ENCODE measurements at regions not wholly inside any gene's neighbourhood (a gene's known extent, or its start where the extent isn't known, plus 50 kb on each side); places are given as distances from the start of the nearest gene placed in this dataset.

DNA sequence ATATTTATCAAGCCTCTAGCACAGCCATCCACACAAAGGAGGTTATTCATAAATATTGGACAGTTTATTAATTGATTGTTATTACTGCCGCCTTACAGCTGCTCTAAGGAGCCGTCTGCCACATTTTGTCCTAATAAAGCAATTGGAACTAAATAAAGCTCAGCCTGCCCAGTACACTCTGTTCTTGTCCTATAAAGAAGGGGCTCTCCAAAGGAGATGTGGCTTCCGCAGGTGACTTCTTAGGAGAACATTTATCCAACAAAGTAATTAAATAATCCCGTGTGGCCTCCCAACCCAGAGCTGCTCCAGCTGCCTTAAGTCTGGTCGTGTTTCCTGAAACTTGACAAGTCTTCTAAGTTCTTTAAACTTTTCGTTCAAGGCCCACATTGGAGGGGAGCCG is 497.7 kb downstream of the NPHP4 start:
- TF ChIP-seq JUND (IDR thresholded peaks at IDR 0.05; ENCODE audit: low read depth, low read length) (no peak), NFIC (IDR thresholded peaks at IDR 0.05; ENCODE audit: low read depth, low read length) (no peak), POLR2AphosphoS5 (IDR thresholded peaks at IDR 0.05; ENCODE audit: low read length) (no peak), YY1 (IDR thresholded peaks at IDR 0.05; ENCODE audit: low read depth, low read length) (no peak), POLR2A (IDR thresholded peaks at IDR 0.05; ENCODE audit: low read depth, low read length) (no peak), RCOR1 (conservative IDR thresholded peaks at IDR 0.05; ENCODE audit: low read depth, low read length) (no peak), ZNF24 (IDR thresholded peaks at IDR 0.05) (no peak)
- TF ChIP-seq, protein P1, sequence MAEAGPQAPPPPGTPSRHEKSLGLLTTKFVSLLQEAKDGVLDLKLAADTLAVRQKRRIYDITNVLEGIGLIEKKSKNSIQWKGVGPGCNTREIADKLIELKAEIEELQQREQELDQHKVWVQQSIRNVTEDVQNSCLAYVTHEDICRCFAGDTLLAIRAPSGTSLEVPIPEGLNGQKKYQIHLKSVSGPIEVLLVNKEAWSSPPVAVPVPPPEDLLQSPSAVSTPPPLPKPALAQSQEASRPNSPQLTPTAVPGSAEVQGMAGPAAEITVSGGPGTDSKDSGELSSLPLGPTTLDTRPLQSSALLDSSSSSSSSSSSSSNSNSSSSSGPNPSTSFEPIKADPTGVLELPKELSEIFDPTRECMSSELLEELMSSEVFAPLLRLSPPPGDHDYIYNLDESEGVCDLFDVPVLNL (IDR thresholded peaks at IDR 0.05; ENCODE audit: low read depth, low read length), result no peak
- TF ChIP-seq, protein P2, sequence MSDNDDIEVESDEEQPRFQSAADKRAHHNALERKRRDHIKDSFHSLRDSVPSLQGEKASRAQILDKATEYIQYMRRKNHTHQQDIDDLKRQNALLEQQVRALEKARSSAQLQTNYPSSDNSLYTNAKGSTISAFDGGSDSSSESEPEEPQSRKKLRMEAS (IDR thresholded peaks at IDR 0.05; ENCODE audit: low read depth, low read length), result no peak
- TF ChIP-seq, protein P3, sequence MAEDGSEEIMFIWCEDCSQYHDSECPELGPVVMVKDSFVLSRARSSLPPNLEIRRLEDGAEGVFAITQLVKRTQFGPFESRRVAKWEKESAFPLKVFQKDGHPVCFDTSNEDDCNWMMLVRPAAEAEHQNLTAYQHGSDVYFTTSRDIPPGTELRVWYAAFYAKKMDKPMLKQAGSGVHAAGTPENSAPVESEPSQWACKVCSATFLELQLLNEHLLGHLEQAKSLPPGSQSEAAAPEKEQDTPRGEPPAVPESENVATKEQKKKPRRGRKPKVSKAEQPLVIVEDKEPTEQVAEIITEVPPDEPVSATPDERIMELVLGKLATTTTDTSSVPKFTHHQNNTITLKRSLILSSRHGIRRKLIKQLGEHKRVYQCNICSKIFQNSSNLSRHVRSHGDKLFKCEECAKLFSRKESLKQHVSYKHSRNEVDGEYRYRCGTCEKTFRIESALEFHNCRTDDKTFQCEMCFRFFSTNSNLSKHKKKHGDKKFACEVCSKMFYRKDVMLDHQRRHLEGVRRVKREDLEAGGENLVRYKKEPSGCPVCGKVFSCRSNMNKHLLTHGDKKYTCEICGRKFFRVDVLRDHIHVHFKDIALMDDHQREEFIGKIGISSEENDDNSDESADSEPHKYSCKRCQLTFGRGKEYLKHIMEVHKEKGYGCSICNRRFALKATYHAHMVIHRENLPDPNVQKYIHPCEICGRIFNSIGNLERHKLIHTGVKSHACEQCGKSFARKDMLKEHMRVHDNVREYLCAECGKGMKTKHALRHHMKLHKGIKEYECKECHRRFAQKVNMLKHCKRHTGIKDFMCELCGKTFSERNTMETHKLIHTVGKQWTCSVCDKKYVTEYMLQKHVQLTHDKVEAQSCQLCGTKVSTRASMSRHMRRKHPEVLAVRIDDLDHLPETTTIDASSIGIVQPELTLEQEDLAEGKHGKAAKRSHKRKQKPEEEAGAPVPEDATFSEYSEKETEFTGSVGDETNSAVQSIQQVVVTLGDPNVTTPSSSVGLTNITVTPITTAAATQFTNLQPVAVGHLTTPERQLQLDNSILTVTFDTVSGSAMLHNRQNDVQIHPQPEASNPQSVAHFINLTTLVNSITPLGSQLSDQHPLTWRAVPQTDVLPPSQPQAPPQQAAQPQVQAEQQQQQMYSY (CRISPR knock-in tag; IDR thresholded peaks at IDR 0.05), result no peak
- TF ChIP-seq, protein P4, sequence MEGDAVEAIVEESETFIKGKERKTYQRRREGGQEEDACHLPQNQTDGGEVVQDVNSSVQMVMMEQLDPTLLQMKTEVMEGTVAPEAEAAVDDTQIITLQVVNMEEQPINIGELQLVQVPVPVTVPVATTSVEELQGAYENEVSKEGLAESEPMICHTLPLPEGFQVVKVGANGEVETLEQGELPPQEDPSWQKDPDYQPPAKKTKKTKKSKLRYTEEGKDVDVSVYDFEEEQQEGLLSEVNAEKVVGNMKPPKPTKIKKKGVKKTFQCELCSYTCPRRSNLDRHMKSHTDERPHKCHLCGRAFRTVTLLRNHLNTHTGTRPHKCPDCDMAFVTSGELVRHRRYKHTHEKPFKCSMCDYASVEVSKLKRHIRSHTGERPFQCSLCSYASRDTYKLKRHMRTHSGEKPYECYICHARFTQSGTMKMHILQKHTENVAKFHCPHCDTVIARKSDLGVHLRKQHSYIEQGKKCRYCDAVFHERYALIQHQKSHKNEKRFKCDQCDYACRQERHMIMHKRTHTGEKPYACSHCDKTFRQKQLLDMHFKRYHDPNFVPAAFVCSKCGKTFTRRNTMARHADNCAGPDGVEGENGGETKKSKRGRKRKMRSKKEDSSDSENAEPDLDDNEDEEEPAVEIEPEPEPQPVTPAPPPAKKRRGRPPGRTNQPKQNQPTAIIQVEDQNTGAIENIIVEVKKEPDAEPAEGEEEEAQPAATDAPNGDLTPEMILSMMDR (IDR thresholded peaks at IDR 0.05 in 2 of 3, conservative IDR thresholded peaks at IDR 0.05 in 1 of 3; ENCODE audit: control insufficient read depth in 2 of 3, extremely low read depth in 1 of 3, insufficient read depth in 1 of 3, low read depth in 3 of 3, low read length in 3 of 3), result no peak
- TF ChIP-seq, protein P5, sequence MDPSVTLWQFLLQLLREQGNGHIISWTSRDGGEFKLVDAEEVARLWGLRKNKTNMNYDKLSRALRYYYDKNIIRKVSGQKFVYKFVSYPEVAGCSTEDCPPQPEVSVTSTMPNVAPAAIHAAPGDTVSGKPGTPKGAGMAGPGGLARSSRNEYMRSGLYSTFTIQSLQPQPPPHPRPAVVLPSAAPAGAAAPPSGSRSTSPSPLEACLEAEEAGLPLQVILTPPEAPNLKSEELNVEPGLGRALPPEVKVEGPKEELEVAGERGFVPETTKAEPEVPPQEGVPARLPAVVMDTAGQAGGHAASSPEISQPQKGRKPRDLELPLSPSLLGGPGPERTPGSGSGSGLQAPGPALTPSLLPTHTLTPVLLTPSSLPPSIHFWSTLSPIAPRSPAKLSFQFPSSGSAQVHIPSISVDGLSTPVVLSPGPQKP (IDR thresholded peaks at IDR 0.05; ENCODE audit: low read depth, low read length), result no peak
